ENCODE measurements at regions not wholly inside any gene's neighbourhood (a gene's known extent, or its start where the extent isn't known, plus 50 kb on each side); places are given as distances from the start of the nearest gene placed in this dataset.

GRCh38 chr22:49432897-49433443 lies 394.7 kb downstream of the BRD1 start:
- Histone ChIP-seq H3K27ac (ENCODE audit: low read length) (no peak overlapping the region), H3K27me3 (ENCODE audit: control insufficient read depth, insufficient read depth, low read length) (no peaks in the 10 kb centered on the region; the same call in 1 of the 2 replicates), H3K9me3 (ENCODE audit: control insufficient read depth, insufficient read depth, low read depth, low read length) (no peaks in the 10 kb centered on the region), H3K4me1 (ENCODE audit: control insufficient read depth, insufficient read depth, low read length) (no peaks in the 10 kb centered on the region), H3K36me3 (ENCODE audit: control insufficient read depth, insufficient read depth, low read length) (no peaks in the 10 kb centered on the region), H3K4me3 (ENCODE audit: low read depth in 2 of 2, low read length in 2 of 2) (no peak overlapping the region)
- no TSS peak for BruUV-seq (replicated peaks)
- ChIA-PET CTCF (no interaction called here), POLR2A (no interaction called here)
- in situ Hi-C loops (cut with HindIII; ENCODE audit: low pct_unique_long_range_greater_than_20kb, low sequenced_read_pairs): no loop called here
- ATAC-seq (no peak), DNase-seq (ENCODE audit: low read depth, low spot score) (no peak)
- intact Hi-C loops (cut with micrococcal nuclease; ENCODE audit: unreplicated experiment): no loop called here
- TF ChIP-seq POLR2AphosphoS5 (IDR thresholded peaks at IDR 0.05; ENCODE audit: low read depth, low read length) (no peak), REST (IDR thresholded peaks at IDR 0.05; ENCODE audit: insufficient read depth in 1 of 2, low read depth in 2 of 2, low read length in 1 of 2) (no peak), TCF7L2 (IDR thresholded peaks at IDR 0.05; ENCODE audit: low read depth, low read length) (no peak), CTCF (IDR thresholded peaks at IDR 0.05) (no peak), SIN3A (IDR thresholded peaks at IDR 0.05; ENCODE audit: borderline replicate concordance, insufficient read depth, low read depth, low read length) (no peak)

GRCh38 chr22:49432211-49432896 lies 395.3 kb downstream of the BRD1 start:
- ChIA-PET CTCF (no interaction called here), POLR2A (interaction anchor here (0.7 kb wide), 1 partner anchor 31 kb away, joined by 5 read pairs; no protein-coding TSS in a partner anchor)
- no TSS peak for BruUV-seq (replicated peaks)

More at GRCh38 chr22:49432211-49432896, 395.3 kb downstream of the BRD1 start:
- in situ Hi-C loops (cut with HindIII; ENCODE audit: low pct_unique_long_range_greater_than_20kb, low sequenced_read_pairs): no loop called here
- Histone ChIP-seq H3K27ac (ENCODE audit: low read length) (no peak overlapping the region), H3K4me3 (ENCODE audit: low read depth in 2 of 2, low read length in 2 of 2) (no peak overlapping the region), H3K9me3 (ENCODE audit: control insufficient read depth, insufficient read depth, low read depth, low read length) (no peaks in the 10 kb centered on the region), H3K27me3 (ENCODE audit: control insufficient read depth, insufficient read depth, low read length) (no peaks in the 10 kb centered on the region; the same call in 1 of the 2 replicates), H3K36me3 (ENCODE audit: control insufficient read depth, insufficient read depth, low read length) (no peaks in the 10 kb centered on the region), H3K4me1 (ENCODE audit: control insufficient read depth, insufficient read depth, low read length) (no peaks in the 10 kb centered on the region)
- intact Hi-C loops (cut with micrococcal nuclease; ENCODE audit: unreplicated experiment): no loop called here
- DNase-seq (ENCODE audit: low read depth, low spot score): no peak
- ATAC-seq: no peak
- TF ChIP-seq POLR2AphosphoS5 (IDR thresholded peaks at IDR 0.05; ENCODE audit: low read depth, low read length) (no peak), SIN3A (IDR thresholded peaks at IDR 0.05; ENCODE audit: borderline replicate concordance, insufficient read depth, low read depth, low read length) (no peak), REST (IDR thresholded peaks at IDR 0.05; ENCODE audit: insufficient read depth in 1 of 2, low read depth in 2 of 2, low read length in 1 of 2) (no peak), CTCF (IDR thresholded peaks at IDR 0.05) (no peak), TCF7L2 (IDR thresholded peaks at IDR 0.05; ENCODE audit: low read depth, low read length) (no peak)

Data from Panc1 (cell line).